Activated naive CD4-positive, alpha-beta T cell treated with anti-CD3 and anti-CD28 coated beads for 36 hours (primary cell): ENCODE measurements at regions not wholly inside any gene's neighbourhood (a gene's known extent, or its start where the extent isn't known, plus 50 kb on each side); places are given as distances from the start of the nearest gene placed in this dataset.

Source experiments
- CTCF ChIA-PET: fragments of 350-600 bp; sonication (Branson Sonifier 250); formaldehyde crosslinking; loops from one replicate; lab custom pipeline; 2021; ENCODE audit warnings: antibody characterized with exemption; lab: Charles Lee
- DNase-seq: peaks from one replicate; pipeline ENCODE4 v3.0.0-alpha.2; 2020
- H3K27ac Mint-ChIP-seq: one replicate; pipeline ENCODE4 v1.8.0; 2021; ENCODE audit warnings: mild to moderate bottlenecking, mixed read lengths
- H3K27me3 Mint-ChIP-seq: one replicate; pipeline ENCODE4 v1.8.0; 2021; ENCODE audit warnings: low read depth, mixed read lengths
- H3K36me3 Mint-ChIP-seq: one replicate; pipeline ENCODE4 v1.8.0; 2021; ENCODE audit warnings: low read depth, mixed read lengths
- H3K4me1 Mint-ChIP-seq: one replicate; pipeline ENCODE4 v1.8.0; 2021; ENCODE audit warnings: low read depth, mixed read lengths
- H3K4me3 Mint-ChIP-seq: one replicate; pipeline ENCODE4 v1.8.0; 2021; ENCODE audit warnings: mild to moderate bottlenecking, moderate library complexity, mixed read lengths
- H3K9me3 Mint-ChIP-seq: one replicate; pipeline ENCODE4 v1.8.0; 2021; ENCODE audit warnings: mixed read lengths
- intact Hi-C: fragments of 100-400 bp; cut with micrococcal nuclease; formaldehyde crosslinking; loops from one replicate; pipeline ENCODE4 v1.15.1; 2023

- H3K27me3 Mint-ChIP-seq: no peaks in the 10 kb centered on the region
- no peak for DNase-seq
- intact Hi-C loops: no loop called here
- no peak overlapping the region for H3K27ac Mint-ChIP-seq
- no peaks in the 10 kb centered on the region for H3K36me3 Mint-ChIP-seq
- peaks cover 16% of the 10 kb centered on the region for H3K4me1 Mint-ChIP-seq
- CTCF ChIA-PET: interaction anchor here (0.6 kb wide), 1 partner anchor 509 kb away, joined by 3 read pairs; no protein-coding TSS in a partner anchor
- no peaks in the 10 kb centered on the region for H3K9me3 Mint-ChIP-seq
- H3K4me3 Mint-ChIP-seq: no peak overlapping the region
Measured at GRCh38 chr2:239630618-239631286, 229.9 kb upstream of the HDAC4 start.

GRCh38 chr2:239629926-239630617 lies 229.3 kb upstream of the HDAC4 start:
- DNase-seq: no peak
- Mint-ChIP-seq H3K27me3 (no peaks in the 10 kb centered on the region), H3K4me3 (no peak overlapping the region), H3K4me1 (peaks cover 19% of the 10 kb centered on the region), H3K36me3 (no peaks in the 10 kb centered on the region), H3K27ac (no peak overlapping the region), H3K9me3 (no peaks in the 10 kb centered on the region)
- intact Hi-C loops: no loop called here
- CTCF ChIA-PET: interaction anchor here (0.6 kb wide), 1 partner anchor 510 kb away, joined by 3 read pairs; no protein-coding TSS in a partner anchor

- Mint-ChIP-seq H3K4me1 (peaks cover 36% of the 10 kb centered on the region), H3K27ac (no peak overlapping the region), H3K4me3 (no peak overlapping the region), H3K27me3 (no peaks in the 10 kb centered on the region), H3K9me3 (no peaks in the 10 kb centered on the region), H3K36me3 (no peaks in the 10 kb centered on the region)
- DNase-seq: no peak
- CTCF ChIA-PET: no interaction called here
- intact Hi-C loops: no loop called here
Measured at GRCh38 chr2:239626961-239627592, 226.3 kb upstream of the HDAC4 start.

GRCh38 chr2:239625971-239626734 lies 225.3 kb upstream of the HDAC4 start:
- Mint-ChIP-seq H3K9me3 (no peaks in the 10 kb centered on the region), H3K27me3 (no peaks in the 10 kb centered on the region), H3K4me1 (peaks cover 36% of the 10 kb centered on the region), H3K4me3 (no peak overlapping the region), H3K27ac (no peak overlapping the region), H3K36me3 (no peaks in the 10 kb centered on the region)
- CTCF ChIA-PET: no interaction called here
- DNase-seq: no peak
- intact Hi-C loops: no loop called here

GRCh38 chr2:239625156-239625845 lies 224.5 kb upstream of the HDAC4 start:
- Mint-ChIP-seq H3K4me3 (no peak overlapping the region), H3K36me3 (no peaks in the 10 kb centered on the region), H3K27me3 (no peaks in the 10 kb centered on the region), H3K9me3 (no peaks in the 10 kb centered on the region), H3K4me1 (peaks cover 34% of the 10 kb centered on the region), H3K27ac (no peak overlapping the region)
- CTCF ChIA-PET: interaction anchor here (0.5 kb wide), 1 partner anchor 202 kb away, joined by 3 read pairs; no protein-coding TSS in a partner anchor
- DNase-seq: no peak
- intact Hi-C loops: no loop called here

GRCh38 chr2:239621611-239622010 lies 220.8 kb upstream of the HDAC4 start:
- no peak for DNase-seq
- H3K4me1 Mint-ChIP-seq: peaks cover 24% of the 10 kb centered on the region
- H3K27me3 Mint-ChIP-seq: no peaks in the 10 kb centered on the region
- no peak overlapping the region for H3K4me3 Mint-ChIP-seq
- intact Hi-C loops: no loop called here
- peaks cover 3% of the 10 kb centered on the region for H3K36me3 Mint-ChIP-seq
- H3K27ac Mint-ChIP-seq: no peak overlapping the region
- CTCF ChIA-PET: no interaction called here
- peaks cover 4% of the 10 kb centered on the region for H3K9me3 Mint-ChIP-seq

- Mint-ChIP-seq H3K9me3 (peaks cover 6% of the 10 kb centered on the region), H3K36me3 (peaks cover 3% of the 10 kb centered on the region), H3K27ac (no peak overlapping the region), H3K27me3 (no peaks in the 10 kb centered on the region), H3K4me1 (peaks cover 11% of the 10 kb centered on the region), H3K4me3 (no peak overlapping the region)
- no peak for DNase-seq
- CTCF ChIA-PET: no interaction called here
- intact Hi-C loops: no loop called here
Measured at GRCh38 chr2:239619369-239619768, 218.5 kb upstream of the HDAC4 start.

- no peaks in the 10 kb centered on the region for H3K4me1 Mint-ChIP-seq
- CTCF ChIA-PET: no interaction called here
- H3K27me3 Mint-ChIP-seq: no peaks in the 10 kb centered on the region
- no peak overlapping the region for H3K27ac Mint-ChIP-seq
- intact Hi-C loops: no loop called here
- peaks cover 3% of the 10 kb centered on the region for H3K36me3 Mint-ChIP-seq
- DNase-seq: no peak
- H3K9me3 Mint-ChIP-seq: peaks cover 6% of the 10 kb centered on the region
- H3K4me3 Mint-ChIP-seq: no peak overlapping the region
Measured at GRCh38 chr2:239616729-239617128, 215.9 kb upstream of the HDAC4 start.

GRCh38 chr2:239612133-239612532 lies 211.3 kb upstream of the HDAC4 start:
- H3K27me3 Mint-ChIP-seq: no peaks in the 10 kb centered on the region
- H3K27ac Mint-ChIP-seq: no peak overlapping the region
- H3K4me1 Mint-ChIP-seq: no peaks in the 10 kb centered on the region
- no peaks in the 10 kb centered on the region for H3K36me3 Mint-ChIP-seq
- peaks cover 3% of the 10 kb centered on the region for H3K9me3 Mint-ChIP-seq
- no peak for DNase-seq
- intact Hi-C loops: no loop called here
- CTCF ChIA-PET: no interaction called here
- H3K4me3 Mint-ChIP-seq: no peak overlapping the region

- CTCF ChIA-PET: interaction anchor here (0.7 kb wide), 1 partner anchor 534 kb away, joined by 3 read pairs; no protein-coding TSS in a partner anchor
- intact Hi-C loops: no loop called here
- no peak for DNase-seq
- Mint-ChIP-seq H3K27ac (no peak overlapping the region), H3K36me3 (no peaks in the 10 kb centered on the region), H3K4me1 (no peaks in the 10 kb centered on the region), H3K27me3 (peaks cover 7% of the 10 kb centered on the region), H3K4me3 (no peak overlapping the region), H3K9me3 (no peaks in the 10 kb centered on the region)
Measured at GRCh38 chr2:239611222-239611795, 210.5 kb upstream of the HDAC4 start.

GRCh38 chr2:239610457-239611221 lies 209.8 kb upstream of the HDAC4 start:
- H3K9me3 Mint-ChIP-seq: no peaks in the 10 kb centered on the region
- H3K27ac Mint-ChIP-seq: no peak overlapping the region
- no peak for DNase-seq
- no peaks in the 10 kb centered on the region for H3K4me1 Mint-ChIP-seq
- H3K27me3 Mint-ChIP-seq: peaks cover 12% of the 10 kb centered on the region
- intact Hi-C loops: no loop called here
- no peak overlapping the region for H3K4me3 Mint-ChIP-seq
- H3K36me3 Mint-ChIP-seq: no peaks in the 10 kb centered on the region
- CTCF ChIA-PET: no interaction called here
